ENCODE measurements at regions not wholly inside any gene's neighbourhood (a gene's known extent, or its start where the extent isn't known, plus 50 kb on each side); places are given as distances from the start of the nearest gene placed in this dataset.

GRCh38 chr2:12488352-12489318 lies 228.1 kb upstream of the TRIB2 start:
- Histone ChIP-seq H3K9me3 (no peaks in the 10 kb centered on the region), H3K4me2 (no peak overlapping the region), H3K4me1 (no peaks in the 10 kb centered on the region), H3K4me3 (no peak overlapping the region), H3K27ac (no peak overlapping the region)
- no peak for DNase-seq (ENCODE audit: low read depth in 1 of 2, low spot score in 1 of 2)
- TF ChIP-seq RCOR1 (IDR thresholded peaks at IDR 0.05; ENCODE audit: low read depth, low read length) (no peak), NR3C1 (IDR thresholded peaks at IDR 0.05) (no peak), ZFP36 (IDR thresholded peaks at IDR 0.05; ENCODE audit: borderline replicate concordance, partially characterized antibody) (no peak), ELK1 (IDR thresholded peaks at IDR 0.05; ENCODE audit: low read depth, low read length) (no peak), MAX (IDR thresholded peaks at IDR 0.05) (no peak), PHF8 (IDR thresholded peaks at IDR 0.05; ENCODE audit: borderline replicate concordance, low read depth) (no peak), FOXS1 (CRISPR knock-in tag; IDR thresholded peaks at IDR 0.05) (no peak), HOXB13 (CRISPR knock-in tag; IDR thresholded peaks at IDR 0.05; ENCODE audit: low read depth) (no peak), HEYL (CRISPR knock-in tag; IDR thresholded peaks at IDR 0.05) (no peak), MAZ (IDR thresholded peaks at IDR 0.05; ENCODE audit: borderline replicate concordance, low read depth, low read length) (no peak), JUNB (IDR thresholded peaks at IDR 0.05) (no peak), MYC (IDR thresholded peaks at IDR 0.05; ENCODE audit: borderline replicate concordance, low read length) (no peak), CHD2 (IDR thresholded peaks at IDR 0.05; ENCODE audit: low read length, partially characterized antibody) (no peak), NPAS2 (CRISPR knock-in tag; IDR thresholded peaks at IDR 0.05; ENCODE audit: borderline replicate concordance) (no peak), EP300 (IDR thresholded peaks at IDR 0.05) (no peak), CEBPB (IDR thresholded peaks at IDR 0.05) (no peak)
- 9% methylated on average over 12 of the region's 12 CpGs for WGBS (ENCODE audit: missing lambda C conversion rate)
- no peak for FAIRE-seq
- ATAC-seq = no peak
- POLR2A ChIA-PET = no interaction called here
- CTCF ChIA-PET = interaction anchor here (0.6 kb wide), 1 partner anchor 36 kb away, joined by 3 read pairs; no protein-coding TSS in a partner anchor

GRCh38 chr2:12490641-12491040 lies 226.1 kb upstream of the TRIB2 start:
- no peak for ATAC-seq
- 9% methylated on average over 4 of the region's 4 CpGs for WGBS (ENCODE audit: missing lambda C conversion rate)
- TF ChIP-seq CTCF (IDR thresholded peaks at IDR 0.05) (no peak), ESRRA (IDR thresholded peaks at IDR 0.05; ENCODE audit: borderline replicate concordance, low read length) (no peak), MAZ (IDR thresholded peaks at IDR 0.05; ENCODE audit: borderline replicate concordance, low read depth, low read length) (no peak), FOSL2 (IDR thresholded peaks at IDR 0.05) (no peak), FOSL2 (CRISPR knock-in tag; IDR thresholded peaks at IDR 0.05) (no peak), SMC3 (IDR thresholded peaks at IDR 0.05) (no peak), NFE2L2 (conservative IDR thresholded peaks at IDR 0.05; ENCODE audit: low read length) (no peak), HMGXB4 (CRISPR knock-in tag; IDR thresholded peaks at IDR 0.05; ENCODE audit: borderline replicate concordance) (no peak), ZSCAN20 (CRISPR knock-in tag; IDR thresholded peaks at IDR 0.05) (no peak), ZC3H11A (IDR thresholded peaks at IDR 0.05) (no peak), SREBF2 (IDR thresholded peaks at IDR 0.05) (no peak), NPAS2 (CRISPR knock-in tag; IDR thresholded peaks at IDR 0.05; ENCODE audit: borderline replicate concordance) (no peak), PBX3 (IDR thresholded peaks at IDR 0.05) (no peak), HES2 (IDR thresholded peaks at IDR 0.05) (no peak), EP300 (IDR thresholded peaks at IDR 0.05) (no peak), RAD21 (conservative IDR thresholded peaks at IDR 0.05 in 1 of 2, IDR thresholded peaks at IDR 0.05 in 1 of 2) (no peak), FOXS1 (CRISPR knock-in tag; IDR thresholded peaks at IDR 0.05) (no peak)
- ChIA-PET POLR2A (no interaction called here), CTCF (interaction anchor here (0.7 to 1.4 kb wide), 2 partner anchors 11 to 42 kb away, joined by 3 to 4 read pairs; no protein-coding TSS in a partner anchor)
- H3K4me3 ChIP-seq = no peak overlapping the region
- no peak overlapping the region for H3K27ac ChIP-seq
- no peak for DNase-seq (ENCODE audit: low read depth in 1 of 2, low spot score in 1 of 2)
- H3K9me3 ChIP-seq = no peaks in the 10 kb centered on the region
- FAIRE-seq = no peak
- H3K4me2 ChIP-seq = no peak overlapping the region
- H3K4me1 ChIP-seq = no peaks in the 10 kb centered on the region

All from A549 (cell line).